ENCODE measurements at regions not wholly inside any gene's neighbourhood (a gene's known extent, or its start where the extent isn't known, plus 50 kb on each side); places are given as distances from the start of the nearest gene placed in this dataset.

GRCh38 chr3:106341586-106342162 is 472.9 kb upstream of the CBLB start:
- no peak for DNase-seq
- H3K4me3 ChIP-seq = no peak overlapping the region
- H3K9me3 ChIP-seq = no peaks in the 10 kb centered on the region
- no peaks in the 10 kb centered on the region for H3K27me3 ChIP-seq
- H3K4me1 ChIP-seq = no peaks in the 10 kb centered on the region
- H3K36me3 ChIP-seq = no peaks in the 10 kb centered on the region
- no peak overlapping the region for H3K27ac ChIP-seq
- intact Hi-C loops (cut with DNase I) = no loop called here
- no peak for TF ChIP-seq CTCF (IDR thresholded peaks at IDR 0.05)
- H3K9ac ChIP-seq (ENCODE audit: low read depth in 2 of 2, low read length in 2 of 2) = no peak overlapping the region

- Histone ChIP-seq H3K27ac (no peak overlapping the region), H3K9me3 (no peaks in the 10 kb centered on the region), H3K4me3 (no peak overlapping the region), H3K36me3 (no peaks in the 10 kb centered on the region), H3K9ac (ENCODE audit: low read depth in 2 of 2, low read length in 2 of 2) (no peak overlapping the region), H3K4me1 (no peaks in the 10 kb centered on the region), H3K27me3 (no peaks in the 10 kb centered on the region)
- TF ChIP-seq CTCF (IDR thresholded peaks at IDR 0.05) = no peak
- intact Hi-C loops (cut with DNase I) = no loop called here
- no peak for DNase-seq
Observed at GRCh38 chr3:106342386-106342785, 473.6 kb upstream of the CBLB start.

- DNase-seq = no peak
- Histone ChIP-seq H3K27me3 (no peaks in the 10 kb centered on the region), H3K4me1 (no peaks in the 10 kb centered on the region), H3K9me3 (no peaks in the 10 kb centered on the region), H3K4me3 (no peak overlapping the region), H3K27ac (no peak overlapping the region), H3K9ac (ENCODE audit: low read depth in 2 of 2, low read length in 2 of 2) (no peak overlapping the region), H3K36me3 (no peaks in the 10 kb centered on the region)
- intact Hi-C loops (cut with DNase I) = no loop called here
- no peak for TF ChIP-seq CTCF (IDR thresholded peaks at IDR 0.05)
Observed at GRCh38 chr3:106343811-106344210, 475.0 kb upstream of the CBLB start.

- no peak for DNase-seq
- no peak overlapping the region for H3K27ac ChIP-seq
Observed at GRCh38 chr3:106345353-106346027, 476.7 kb upstream of the CBLB start.

GRCh38 chr3:106347350-106347749 is 478.5 kb upstream of the CBLB start:
- no peak overlapping the region for H3K4me3 ChIP-seq
- H3K27me3 ChIP-seq = no peaks in the 10 kb centered on the region
- H3K27ac ChIP-seq = no peak overlapping the region
- no peaks in the 10 kb centered on the region for H3K9me3 ChIP-seq
- intact Hi-C loops (cut with DNase I) = no loop called here
- H3K9ac ChIP-seq (ENCODE audit: low read depth in 2 of 2, low read length in 2 of 2) = no peak overlapping the region
- H3K36me3 ChIP-seq = no peaks in the 10 kb centered on the region
- H3K4me1 ChIP-seq = no peaks in the 10 kb centered on the region
- no peak for TF ChIP-seq CTCF (IDR thresholded peaks at IDR 0.05)
- DNase-seq = no peak

More at GRCh38 chr3:106345353-106346027, 476.7 kb upstream of the CBLB start:
- intact Hi-C loops (cut with DNase I) = no loop called here
- Histone ChIP-seq H3K27me3 (no peaks in the 10 kb centered on the region), H3K9me3 (no peaks in the 10 kb centered on the region), H3K9ac (ENCODE audit: low read depth in 2 of 2, low read length in 2 of 2) (no peak overlapping the region), H3K4me3 (no peak overlapping the region), H3K4me1 (no peaks in the 10 kb centered on the region), H3K36me3 (no peaks in the 10 kb centered on the region)
- no peak for TF ChIP-seq CTCF (IDR thresholded peaks at IDR 0.05)

Data from colonic mucosa (tissue), 4 donors.